IMR-90 (cell line): ENCODE measurements at regions not wholly inside any gene's neighbourhood (a gene's known extent, or its start where the extent isn't known, plus 50 kb on each side); places are given as distances from the start of the nearest gene placed in this dataset.

Source experiments
- ATAC-seq: fragments of 200-7000 bp; cut with Tn5 transposase; 2 replicates; pipeline ENCODE4 v1.9.1; 2020; ENCODE audit warnings: low read depth, mild to moderate bottlenecking, moderate library complexity
- BruUV-seq: library from RNA; stranded (reverse); fragments of 400-500 nt; replicated peaks from 2 replicates; lab custom pipeline; 2021; lab: Mats Ljungman, UMichigan
- CTCF ChIA-PET: fragments of 300-600 bp; formaldehyde crosslinking; extraction: SDS; loops from one replicate; lab custom pipeline; 2021; ENCODE audit warnings: antibody characterized with exemption; lab: Yijun Ruan, JAX
- POLR2A ChIA-PET: fragments of 300-600 bp; sonication (Branson Sonifier 250); formaldehyde crosslinking; loops from one replicate; lab custom pipeline; 2022; ENCODE audit warnings: antibody characterized with exemption; ENCODE audit not compliant: unreplicated experiment; lab: Charles Lee
- DNase-seq: peaks from one replicate; pipeline ENCODE4 v3.0.0; 2013
- H2AFZ ChIP-seq: replicated peaks from 2 replicates; pipeline ENCODE3; 2013; ENCODE audit warnings: low read length, mild to moderate bottlenecking; ENCODE audit not compliant: poor library complexity
- H2AK5ac ChIP-seq: 2 replicates; pipeline ENCODE4 v1.6.1; 2013; ENCODE audit warnings: low read depth, low read length, inconsistent platforms
- H2AK9ac ChIP-seq: replicated peaks from 2 replicates; pipeline ENCODE3; 2013; ENCODE audit warnings: mild to moderate bottlenecking, low read depth, low read length, moderate library complexity; ENCODE audit not compliant: poor library complexity
- H2BK120ac ChIP-seq: 2 replicates; pipeline ENCODE4 v1.6.1; 2013; ENCODE audit warnings: low read depth, low read length, inconsistent platforms
- H2BK15ac ChIP-seq: 3 replicates; pipeline ENCODE4 v1.6.1; 2013; ENCODE audit warnings: low read depth, low read length, inconsistent platforms
- H2BK20ac ChIP-seq: 2 replicates; pipeline ENCODE4 v1.6.1; 2013; ENCODE audit warnings: low read depth, mild to moderate bottlenecking, inconsistent platforms, low read length, moderate library complexity
- H2BK5ac ChIP-seq: 2 replicates; pipeline ENCODE4 v1.6.1; 2013; ENCODE audit warnings: mild to moderate bottlenecking, low read depth, low read length, inconsistent platforms; ENCODE audit not compliant: poor library complexity, severe bottlenecking
- H3K14ac ChIP-seq: replicated peaks from 2 replicates; pipeline ENCODE4 v1.6.1; 2013; ENCODE audit warnings: low read depth, low read length, inconsistent platforms
- H3K18ac ChIP-seq: 2 replicates; pipeline ENCODE4 v1.6.1; 2013; ENCODE audit warnings: low read depth, low read length, control low read depth
- H3K23ac ChIP-seq: 2 replicates; pipeline ENCODE4 v1.6.1; 2013; ENCODE audit warnings: low read depth, low read length, inconsistent platforms
- H3K27ac ChIP-seq: 2 replicates; pipeline ENCODE4 v1.5.1; 2013; ENCODE audit warnings: mild to moderate bottlenecking, control low read depth, low read length; ENCODE audit not compliant: insufficient read depth
- H3K27me3 ChIP-seq: 2 replicates; pipeline ENCODE4 v1.6.1; 2013; ENCODE audit warnings: low read length; ENCODE audit not compliant: control insufficient read depth, insufficient read depth
- H3K36me3 ChIP-seq: 2 replicates; pipeline ENCODE4 v1.6.1; 2013; ENCODE audit warnings: low read length, mixed read lengths; ENCODE audit not compliant: control insufficient read depth, insufficient read depth
- H3K4ac ChIP-seq: 2 replicates; pipeline ENCODE4 v1.6.1; 2013; ENCODE audit warnings: low read depth, low read length, inconsistent platforms
- H3K4me1 ChIP-seq: 2 replicates; pipeline ENCODE4 v1.6.1; 2013; ENCODE audit warnings: low read length, mixed read lengths; ENCODE audit not compliant: control insufficient read depth, insufficient read depth
- H3K4me2 ChIP-seq: 2 replicates; pipeline ENCODE4 v1.6.1; 2013; ENCODE audit warnings: low read depth, mild to moderate bottlenecking, control low read depth, low read length, moderate library complexity
- H3K4me3 ChIP-seq: 2 replicates; pipeline ENCODE4 v1.5.1; 2013; ENCODE audit warnings: low read depth, mild to moderate bottlenecking, control low read depth, low read length, moderate library complexity; ENCODE audit not compliant: insufficient read depth
- H3K56ac ChIP-seq: 2 replicates; pipeline ENCODE4 v1.6.1; 2013; ENCODE audit warnings: low read length, inconsistent platforms; ENCODE audit not compliant: insufficient read depth; ENCODE audit errors: extremely low read depth
- H3K79me1 ChIP-seq, 2 experiments: 2 replicates each; pipeline ENCODE4 v1.6.1; 2013; ENCODE audit warnings: low read length in 2 of 2, inconsistent platforms in 1 of 2, low read depth in 1 of 2
- H3K9ac ChIP-seq: 2 replicates; pipeline ENCODE4 v1.6.1; 2013; ENCODE audit warnings: low read depth, low read length, control low read depth
- H3K9me1 ChIP-seq: 2 replicates; pipeline ENCODE4 v1.6.1; 2013; ENCODE audit warnings: low read length, inconsistent platforms; ENCODE audit not compliant: insufficient read depth
- H3K9me3 ChIP-seq: 2 replicates; pipeline ENCODE4 v1.6.1; 2013; ENCODE audit warnings: low read length; ENCODE audit not compliant: control insufficient read depth, insufficient read depth
- H4K20me1 ChIP-seq: 2 replicates; pipeline ENCODE4 v1.6.1; 2013; ENCODE audit warnings: low read length, inconsistent platforms; ENCODE audit not compliant: insufficient read depth
- H4K5ac ChIP-seq: 2 replicates; pipeline ENCODE4 v1.6.1; 2013; ENCODE audit warnings: mild to moderate bottlenecking, low read depth, low read length, control low read depth
- H4K8ac ChIP-seq, 2 experiments: 2 replicates each; pipeline ENCODE4 v1.6.1; 2013; ENCODE audit warnings: low read depth in 2 of 2, low read length in 2 of 2, control low read depth in 1 of 2, inconsistent platforms in 1 of 2
- H4K91ac ChIP-seq: 2 replicates; pipeline ENCODE4 v1.6.1; 2013; ENCODE audit warnings: low read depth, low read length, inconsistent platforms; ENCODE audit not compliant: insufficient read depth
- BHLHE40 ChIP-seq: fragments of 150-350 bp; IDR thresholded peaks from 2 replicates; pipeline ENCODE4 v1.6.1; 2016; ENCODE audit warnings: mild to moderate bottlenecking, low read depth, low read length
- CHD1 ChIP-seq: IDR thresholded peaks from 2 replicates; pipeline ENCODE4 v1.6.1; 2012; ENCODE audit warnings: low read depth, low read length, improper control_type of control experiment
- MAFK ChIP-seq: IDR thresholded peaks from 2 replicates; pipeline ENCODE4 v1.6.1; 2012; ENCODE audit warnings: low read depth, low read length, improper control_type of control experiment
- MAZ ChIP-seq: IDR thresholded peaks from 2 replicates; pipeline ENCODE4 v1.6.1; 2012; ENCODE audit warnings: low read depth, mild to moderate bottlenecking, low read length, improper control_type of control experiment, moderate library complexity, borderline replicate concordance
- MXI1 ChIP-seq: IDR thresholded peaks from 2 replicates; pipeline ENCODE4 v1.6.1; 2012; ENCODE audit warnings: low read depth, mild to moderate bottlenecking, low read length, moderate library complexity, borderline replicate concordance
- NFE2L2 ChIP-seq: fragments of 150-350 bp; IDR thresholded peaks from 2 replicates; pipeline ENCODE4 v1.6.1; 2016; ENCODE audit warnings: low read depth, mild to moderate bottlenecking, low read length
- RAD21 ChIP-seq: IDR thresholded peaks from 2 replicates; pipeline ENCODE4 v1.6.1; 2012; ENCODE audit warnings: low read length, improper control_type of control experiment
- RCOR1 ChIP-seq: IDR thresholded peaks from 2 replicates; pipeline ENCODE4 v1.6.1; 2012; ENCODE audit warnings: mild to moderate bottlenecking, low read length, improper control_type of control experiment; ENCODE audit not compliant: insufficient replicate concordance
- RFX5 ChIP-seq: IDR thresholded peaks from 2 replicates; pipeline ENCODE4 v1.8.0; 2012; ENCODE audit warnings: low read depth, mild to moderate bottlenecking, low read length, moderate library complexity
- SMC3 ChIP-seq: fragments of 150-350 bp; IDR thresholded peaks from 2 replicates; pipeline ENCODE4 v1.6.1; 2016; ENCODE audit warnings: low read depth, mild to moderate bottlenecking, antibody characterized with exemption, low read length, moderate library complexity
- WGBS, 2 experiments: methylation state at CpG; one replicate each; pipeline versions ENCODE4 v1.1.5 to v1.1.7; 2013; ENCODE audit warnings: missing lambda C conversion rate in 2 of 2; ENCODE audit not compliant: insufficient read length in 1 of 2; ENCODE audit errors: extremely low coverage in 2 of 2; 5-methylcytosine and 5-hydroxymethylcytosine counted together
- dilution Hi-C: fragments of 300-500 bp; cut with HindIII; formaldehyde crosslinking; loops from one replicate; pipeline ENCODE4 v1.14.3; 2018; ENCODE audit warnings: low sequenced_read_pairs; ENCODE audit not compliant: unreplicated experiment
- in situ Hi-C: fragments of 300-500 bp; cut with MboI; formaldehyde crosslinking; loops from 3 replicates; pipeline ENCODE4 v1.14.3; 2019; ENCODE audit warnings: low sequenced_read_pairs, inconsistent platforms, mixed read lengths
- intact Hi-C: fragments of 100-400 bp; cut with micrococcal nuclease; formaldehyde crosslinking; loops from 2 replicates; pipeline ENCODE4 v1.10.0; 2022
- TF ChIP-seq, protein P1 (sequence below): fragments of 150-350 bp; IDR thresholded peaks from 2 replicates; pipeline ENCODE4 v1.6.1; 2016; ENCODE audit warnings: low read depth, mild to moderate bottlenecking, low read length, moderate library complexity, borderline replicate concordance
- TF ChIP-seq, protein P2 (sequence below): conservative IDR thresholded peaks from 2 replicates; pipeline ENCODE4 v1.5.1; 2012; ENCODE audit warnings: mild to moderate bottlenecking, low read depth, low read length, improper control_type of control experiment
- TF ChIP-seq, protein P3 (sequence below): fragments of 150-350 bp; IDR thresholded peaks from 2 replicates; pipeline ENCODE4 v1.6.1; 2017; ENCODE audit warnings: mild to moderate bottlenecking, antibody characterized with exemption, low read length, low read depth

GRCh38 chr2:14861181-14861580 lies 228.7 kb downstream of the LRATD1 start:
- H2AK5ac ChIP-seq, result no peak overlapping the region
- no peaks in the 10 kb centered on the region for H3K9me3 ChIP-seq
- H3K14ac ChIP-seq, result no peak overlapping the region
- dilution Hi-C loops (no loop called here), intact Hi-C loops (no loop called here), in situ Hi-C loops (no loop called here)
- no peaks in the 10 kb centered on the region for H3K9me1 ChIP-seq
- no peak overlapping the region for H3K27ac ChIP-seq
- no TSS peak for BruUV-seq
- H2BK120ac ChIP-seq, result no peak overlapping the region
- H2BK20ac ChIP-seq, result no peak overlapping the region
- ChIA-PET POLR2A (no interaction called here), CTCF (no interaction called here)
- H3K36me3 ChIP-seq, result no peaks in the 10 kb centered on the region
- H3K79me1 ChIP-seq, result no peaks in the 10 kb centered on the region
- H3K4me2 ChIP-seq, result no peak overlapping the region
- H4K8ac ChIP-seq, result no peak overlapping the region
- no peak for DNase-seq
- H3K4me3 ChIP-seq, result no peak overlapping the region
- H3K18ac ChIP-seq, result no peak overlapping the region
- no peak overlapping the region for H4K5ac ChIP-seq
- no peak for ATAC-seq
- H3K56ac ChIP-seq, result no peak overlapping the region
- H2AFZ ChIP-seq, result no peak overlapping the region
- no peaks in the 10 kb centered on the region for H3K4me1 ChIP-seq
- H3K9ac ChIP-seq, result no peak overlapping the region
- WGBS, 2 experiments, result no CpG with 5 or more reads among the region's 3 CpGs
- H4K91ac ChIP-seq, result no peak overlapping the region
- H3K23ac ChIP-seq, result no peak overlapping the region
- TF ChIP-seq, protein P1, sequence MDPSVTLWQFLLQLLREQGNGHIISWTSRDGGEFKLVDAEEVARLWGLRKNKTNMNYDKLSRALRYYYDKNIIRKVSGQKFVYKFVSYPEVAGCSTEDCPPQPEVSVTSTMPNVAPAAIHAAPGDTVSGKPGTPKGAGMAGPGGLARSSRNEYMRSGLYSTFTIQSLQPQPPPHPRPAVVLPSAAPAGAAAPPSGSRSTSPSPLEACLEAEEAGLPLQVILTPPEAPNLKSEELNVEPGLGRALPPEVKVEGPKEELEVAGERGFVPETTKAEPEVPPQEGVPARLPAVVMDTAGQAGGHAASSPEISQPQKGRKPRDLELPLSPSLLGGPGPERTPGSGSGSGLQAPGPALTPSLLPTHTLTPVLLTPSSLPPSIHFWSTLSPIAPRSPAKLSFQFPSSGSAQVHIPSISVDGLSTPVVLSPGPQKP, result no peak
- TF ChIP-seq RFX5, result no peak
- no peak for TF ChIP-seq MXI1
- TF ChIP-seq SMC3, result no peak
- TF ChIP-seq MAFK, result no peak
- TF ChIP-seq, protein P2, sequence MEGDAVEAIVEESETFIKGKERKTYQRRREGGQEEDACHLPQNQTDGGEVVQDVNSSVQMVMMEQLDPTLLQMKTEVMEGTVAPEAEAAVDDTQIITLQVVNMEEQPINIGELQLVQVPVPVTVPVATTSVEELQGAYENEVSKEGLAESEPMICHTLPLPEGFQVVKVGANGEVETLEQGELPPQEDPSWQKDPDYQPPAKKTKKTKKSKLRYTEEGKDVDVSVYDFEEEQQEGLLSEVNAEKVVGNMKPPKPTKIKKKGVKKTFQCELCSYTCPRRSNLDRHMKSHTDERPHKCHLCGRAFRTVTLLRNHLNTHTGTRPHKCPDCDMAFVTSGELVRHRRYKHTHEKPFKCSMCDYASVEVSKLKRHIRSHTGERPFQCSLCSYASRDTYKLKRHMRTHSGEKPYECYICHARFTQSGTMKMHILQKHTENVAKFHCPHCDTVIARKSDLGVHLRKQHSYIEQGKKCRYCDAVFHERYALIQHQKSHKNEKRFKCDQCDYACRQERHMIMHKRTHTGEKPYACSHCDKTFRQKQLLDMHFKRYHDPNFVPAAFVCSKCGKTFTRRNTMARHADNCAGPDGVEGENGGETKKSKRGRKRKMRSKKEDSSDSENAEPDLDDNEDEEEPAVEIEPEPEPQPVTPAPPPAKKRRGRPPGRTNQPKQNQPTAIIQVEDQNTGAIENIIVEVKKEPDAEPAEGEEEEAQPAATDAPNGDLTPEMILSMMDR, result no peak
- TF ChIP-seq MAZ, result no peak
- no peak for TF ChIP-seq CHD1
- no peak for TF ChIP-seq BHLHE40
- TF ChIP-seq, protein P3, sequence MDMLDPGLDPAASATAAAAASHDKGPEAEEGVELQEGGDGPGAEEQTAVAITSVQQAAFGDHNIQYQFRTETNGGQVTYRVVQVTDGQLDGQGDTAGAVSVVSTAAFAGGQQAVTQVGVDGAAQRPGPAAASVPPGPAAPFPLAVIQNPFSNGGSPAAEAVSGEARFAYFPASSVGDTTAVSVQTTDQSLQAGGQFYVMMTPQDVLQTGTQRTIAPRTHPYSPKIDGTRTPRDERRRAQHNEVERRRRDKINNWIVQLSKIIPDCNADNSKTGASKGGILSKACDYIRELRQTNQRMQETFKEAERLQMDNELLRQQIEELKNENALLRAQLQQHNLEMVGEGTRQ, result no peak
- TF ChIP-seq RCOR1, result no peak
- TF ChIP-seq RAD21, result no peak
- TF ChIP-seq NFE2L2, result no peak
- no peak overlapping the region for H2BK5ac ChIP-seq
- H3K27me3 ChIP-seq, result no peaks in the 10 kb centered on the region
- H4K20me1 ChIP-seq, result no peaks in the 10 kb centered on the region
- no peak overlapping the region for H2AK9ac ChIP-seq
- no peak overlapping the region for H2BK15ac ChIP-seq
- H3K4ac ChIP-seq, result no peak overlapping the region
